Right forelimb (tissue), 1 donor: ENCODE measurements at regions not wholly inside any gene's neighbourhood (a gene's known extent, or its start where the extent isn't known, plus 50 kb on each side); places are given as distances from the start of the nearest gene placed in this dataset.

Experiments
- DNase-seq: peaks from one replicate; pipeline ENCODE4 v3.0.0-alpha.2; 2018

- DNase-seq = no peak
Observed at GRCh38 chr2:58870704-58871103, 629.6 kb upstream of the FANCL start.

GRCh38 chr2:58866946-58867345 is 625.8 kb upstream of the FANCL start:
- no peak for DNase-seq

GRCh38 chr2:58866527-58866926 is 625.4 kb upstream of the FANCL start:
- DNase-seq = no peak

GRCh38 chr2:58866040-58866439 is 624.9 kb upstream of the FANCL start:
- no peak for DNase-seq

GRCh38 chr2:58865436-58865835 is 624.3 kb upstream of the FANCL start:
- DNase-seq = no peak

- no peak for DNase-seq
Observed at GRCh38 chr2:58862244-58862643, 621.1 kb upstream of the FANCL start.

- DNase-seq = no peak
Observed at GRCh38 chr2:58860586-58860985, 619.5 kb upstream of the FANCL start.

- no peak for DNase-seq
Observed at GRCh38 chr2:58856100-58856499, 615.0 kb upstream of the FANCL start.

GRCh38 chr2:58853420-58853819 is 612.3 kb upstream of the FANCL start:
- no peak for DNase-seq

- DNase-seq = no peak
Observed at GRCh38 chr2:58852905-58853304, 611.8 kb upstream of the FANCL start.

GRCh38 chr2:58852243-58852642 is 611.1 kb upstream of the FANCL start:
- no peak for DNase-seq

GRCh38 chr2:58851598-58851997 is 610.5 kb upstream of the FANCL start:
- no peak for DNase-seq

GRCh38 chr2:58845011-58845410 is 603.9 kb upstream of the FANCL start:
- DNase-seq = no peak

GRCh38 chr2:58842501-58843155 is 601.5 kb upstream of the FANCL start:
- no peak for DNase-seq

GRCh38 chr2:58834404-58834803 is 593.3 kb upstream of the FANCL start:
- peak; percentile 54 for DNase-seq

- no peak for DNase-seq
Observed at GRCh38 chr2:58826795-58827194, 585.7 kb upstream of the FANCL start.

GRCh38 chr2:58812771-58813344 is 571.7 kb upstream of the FANCL start:
- DNase-seq = no peak

- no peak for DNase-seq
Observed at GRCh38 chr2:58805126-58805525, 564.0 kb upstream of the FANCL start.

- no peak for DNase-seq
Observed at GRCh38 chr2:58803192-58803591, 562.1 kb upstream of the FANCL start.

GRCh38 chr2:58800881-58801280 is 559.8 kb upstream of the FANCL start:
- no peak for DNase-seq

GRCh38 chr2:58798676-58799208 is 557.6 kb upstream of the FANCL start:
- no peak for DNase-seq

GRCh38 chr2:58796239-58796910 is 555.2 kb upstream of the FANCL start:
- DNase-seq = no peak

- DNase-seq = no peak
Observed at GRCh38 chr2:58794916-58795315, 553.8 kb upstream of the FANCL start.

GRCh38 chr2:58794103-58794502 is 553.0 kb upstream of the FANCL start:
- DNase-seq = no peak
